Epithelial cell of proximal tubule (primary cell): ENCODE measurements at regions not wholly inside any gene's neighbourhood (a gene's known extent, or its start where the extent isn't known, plus 50 kb on each side); places are given as distances from the start of the nearest gene placed in this dataset.

Experiments used
- DNase-seq: peaks from one replicate; pipeline ENCODE4 v3.0.0-alpha.2; 2011; ENCODE audit warnings: low read depth
- H3K4me3 ChIP-seq: 2 replicates; pipeline ENCODE4 v1.5.1; 2011; ENCODE audit warnings: low read depth, mild to moderate bottlenecking, low read length
- TF ChIP-seq, protein P1 (sequence below): conservative IDR thresholded peaks from 2 replicates; pipeline ENCODE4 v1.5.1; 2012; ENCODE audit warnings: low read depth, mild to moderate bottlenecking, low read length

DNA sequence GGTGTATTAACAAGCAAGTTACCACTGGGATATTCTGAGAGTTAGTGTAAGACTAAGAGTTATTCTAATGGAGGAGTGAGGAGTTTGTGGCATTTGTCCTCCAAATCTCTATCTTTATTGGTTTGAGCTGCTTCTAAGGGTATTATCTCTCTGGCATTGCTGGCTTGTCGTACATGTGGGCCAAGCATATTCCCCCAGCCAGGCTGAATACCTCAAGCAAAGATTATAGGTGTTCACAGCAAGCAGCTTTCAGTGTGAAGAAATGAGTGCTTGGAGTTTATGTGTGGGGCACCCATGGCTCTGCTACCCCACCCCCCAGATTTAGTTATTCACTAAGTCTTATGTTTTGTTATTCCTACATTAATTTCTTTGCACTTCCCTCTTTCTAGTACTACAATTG lies 193.6 kb upstream of the FANCL start:
- no peak for DNase-seq
- TF ChIP-seq, protein P1, sequence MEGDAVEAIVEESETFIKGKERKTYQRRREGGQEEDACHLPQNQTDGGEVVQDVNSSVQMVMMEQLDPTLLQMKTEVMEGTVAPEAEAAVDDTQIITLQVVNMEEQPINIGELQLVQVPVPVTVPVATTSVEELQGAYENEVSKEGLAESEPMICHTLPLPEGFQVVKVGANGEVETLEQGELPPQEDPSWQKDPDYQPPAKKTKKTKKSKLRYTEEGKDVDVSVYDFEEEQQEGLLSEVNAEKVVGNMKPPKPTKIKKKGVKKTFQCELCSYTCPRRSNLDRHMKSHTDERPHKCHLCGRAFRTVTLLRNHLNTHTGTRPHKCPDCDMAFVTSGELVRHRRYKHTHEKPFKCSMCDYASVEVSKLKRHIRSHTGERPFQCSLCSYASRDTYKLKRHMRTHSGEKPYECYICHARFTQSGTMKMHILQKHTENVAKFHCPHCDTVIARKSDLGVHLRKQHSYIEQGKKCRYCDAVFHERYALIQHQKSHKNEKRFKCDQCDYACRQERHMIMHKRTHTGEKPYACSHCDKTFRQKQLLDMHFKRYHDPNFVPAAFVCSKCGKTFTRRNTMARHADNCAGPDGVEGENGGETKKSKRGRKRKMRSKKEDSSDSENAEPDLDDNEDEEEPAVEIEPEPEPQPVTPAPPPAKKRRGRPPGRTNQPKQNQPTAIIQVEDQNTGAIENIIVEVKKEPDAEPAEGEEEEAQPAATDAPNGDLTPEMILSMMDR, result no peak
- no peak overlapping the region for H3K4me3 ChIP-seq

DNA sequence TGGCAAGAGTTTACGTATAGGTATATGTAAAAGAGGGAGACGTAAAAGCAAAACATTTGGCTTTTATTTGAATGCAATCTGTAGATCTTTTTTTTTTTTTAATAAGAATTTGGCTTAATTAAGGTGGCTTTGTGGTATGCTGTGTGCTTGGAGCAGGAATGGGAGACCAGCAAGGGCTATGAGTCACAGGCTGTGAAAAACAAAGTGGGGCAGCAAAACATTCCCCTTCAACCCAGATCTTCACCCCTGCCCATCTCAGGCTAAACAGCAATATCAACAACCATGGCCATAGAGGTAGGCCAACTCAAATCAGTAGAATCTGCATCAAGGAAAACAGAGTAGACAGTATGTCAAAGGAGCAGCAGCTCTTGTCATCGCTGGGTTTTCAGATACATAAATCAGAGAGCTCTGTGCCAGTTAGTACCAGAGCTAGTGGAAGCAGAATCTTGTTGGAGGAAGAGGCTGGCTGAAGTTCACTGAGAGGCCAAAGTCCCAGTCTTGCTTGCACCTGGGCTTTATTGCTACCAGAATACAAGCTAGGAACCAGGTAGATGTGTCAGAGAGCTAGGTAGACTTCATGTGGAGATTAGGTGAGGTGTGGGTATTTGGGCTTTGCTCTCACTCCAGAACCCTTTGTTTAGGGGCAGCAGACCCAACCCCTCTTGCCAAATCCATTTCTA lies 191.5 kb upstream of the FANCL start:
- TF ChIP-seq, protein P1, result no peak
- no peak overlapping the region for H3K4me3 ChIP-seq
- no peak for DNase-seq

DNA sequence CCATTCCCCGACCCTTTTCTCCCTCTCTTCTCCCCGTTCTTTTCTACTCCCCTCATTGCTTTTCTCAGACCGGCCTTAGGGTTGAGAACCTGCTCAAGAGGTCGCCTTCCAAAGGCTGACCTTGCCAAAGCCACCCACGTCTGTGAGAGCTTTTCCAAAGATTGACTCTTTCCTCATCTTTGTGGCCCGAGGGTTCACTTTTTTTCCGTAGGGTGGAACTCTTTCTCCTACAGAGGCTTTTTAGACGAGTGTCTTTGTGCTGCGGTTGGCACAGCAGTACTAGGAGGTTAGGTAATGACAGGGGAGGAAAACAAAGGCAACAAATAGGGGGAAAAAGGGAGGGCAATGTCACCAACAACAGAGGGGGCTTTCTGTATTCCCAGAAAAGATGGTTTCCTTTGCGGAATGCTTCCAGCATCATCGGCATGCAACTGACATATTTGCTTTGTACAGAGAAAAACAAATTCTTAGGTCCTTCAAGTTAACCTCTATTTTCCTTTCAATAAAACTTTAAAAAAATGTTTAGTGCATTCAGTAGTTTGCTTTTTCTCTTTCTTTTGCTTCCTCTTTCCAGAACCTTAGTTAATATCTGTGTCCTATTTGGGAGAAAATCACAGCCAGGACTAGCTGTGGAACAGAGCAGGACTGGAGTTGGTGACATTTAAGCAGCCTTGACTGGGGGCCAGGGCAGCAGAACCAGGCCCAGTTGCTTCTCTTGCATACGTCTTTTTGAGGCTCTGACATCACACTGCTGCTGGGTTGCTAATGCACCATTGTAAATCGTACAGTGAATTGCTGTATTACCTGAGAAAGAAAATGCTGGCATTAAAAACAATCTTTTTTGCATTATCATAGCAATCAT lies 188.1 kb upstream of the FANCL start:
- TF ChIP-seq, protein P1, result no peak
- no peak for DNase-seq
- H3K4me3 ChIP-seq, result peak overlapping the region; percentile 26

DNA sequence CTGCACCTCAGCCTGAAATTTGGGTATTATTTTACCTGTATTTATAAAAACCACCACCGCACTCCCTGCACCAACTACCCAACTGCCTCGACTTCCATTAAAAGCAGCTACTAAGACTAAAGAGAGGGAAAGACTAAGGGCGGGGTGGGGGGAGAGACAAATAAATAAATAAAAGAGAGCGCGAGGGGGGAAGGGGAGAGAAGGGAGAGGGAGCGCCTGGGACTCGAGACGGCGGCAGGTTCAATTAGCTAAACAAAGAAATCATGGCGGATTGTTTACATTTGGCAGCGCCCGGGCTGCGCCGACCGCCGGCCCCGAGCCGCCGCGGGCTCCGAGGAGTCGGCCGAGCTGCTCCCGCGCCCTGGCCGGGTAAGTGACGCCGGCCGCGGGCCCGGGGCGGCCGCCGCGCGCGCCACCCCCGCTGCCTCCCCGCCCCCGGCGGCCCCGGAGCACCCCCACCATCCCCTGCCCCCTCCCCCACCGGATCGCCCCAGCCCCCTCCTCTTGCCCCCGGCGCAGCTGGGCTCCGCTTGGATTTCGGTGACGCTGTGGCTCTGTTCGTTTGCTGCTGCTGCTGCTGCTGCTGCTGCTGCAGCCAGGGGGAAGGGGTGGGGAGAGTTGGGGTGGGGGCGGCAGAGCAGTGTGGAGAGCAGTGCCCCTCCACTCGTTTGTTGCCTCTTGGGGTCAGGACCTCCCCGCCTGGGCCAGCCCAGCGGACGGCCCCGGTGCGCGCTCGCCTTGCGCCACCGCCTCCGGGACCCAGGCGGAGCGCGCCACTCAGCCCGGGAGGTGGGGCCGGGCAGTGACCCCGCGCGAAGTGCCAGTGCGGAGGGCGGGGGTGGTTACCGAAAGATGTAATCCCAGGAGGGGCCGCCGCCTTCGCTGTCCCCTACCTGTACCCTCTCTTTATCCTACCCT lies 187.2 kb upstream of the FANCL start:
- peak overlapping the region; percentile 60 for H3K4me3 ChIP-seq
- TF ChIP-seq, protein P1, result no peak
- no peak for DNase-seq

DNA sequence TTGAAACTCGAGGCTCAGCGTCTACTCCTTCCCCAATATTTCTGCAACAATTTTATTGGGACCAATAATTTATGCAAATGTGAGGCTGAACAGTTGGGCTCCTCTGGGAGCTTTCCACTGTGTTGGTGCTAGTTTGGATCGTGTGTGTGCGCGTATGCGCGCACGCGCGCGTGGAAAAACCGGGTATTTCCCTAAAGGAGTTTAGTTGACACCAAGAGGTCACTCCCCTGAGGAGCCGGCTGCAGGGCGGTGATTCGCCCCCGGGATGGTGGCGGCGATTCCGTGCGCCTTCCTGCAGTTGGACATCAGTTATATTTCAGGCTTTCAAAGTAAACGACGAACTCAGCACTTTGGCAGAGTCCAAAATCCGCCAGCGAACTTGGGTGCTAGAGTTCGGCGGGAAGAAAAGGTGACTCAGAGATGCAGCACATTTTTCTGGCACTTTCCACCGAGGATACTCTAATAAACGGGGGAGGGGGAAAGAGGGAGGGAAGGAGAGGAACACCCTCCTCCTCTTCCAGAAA lies 186.5 kb upstream of the FANCL start:
- H3K4me3 ChIP-seq, result peak overlapping the region; percentile 60
- TF ChIP-seq, protein P1, result no peak
- peak; percentile 12 for DNase-seq

DNA sequence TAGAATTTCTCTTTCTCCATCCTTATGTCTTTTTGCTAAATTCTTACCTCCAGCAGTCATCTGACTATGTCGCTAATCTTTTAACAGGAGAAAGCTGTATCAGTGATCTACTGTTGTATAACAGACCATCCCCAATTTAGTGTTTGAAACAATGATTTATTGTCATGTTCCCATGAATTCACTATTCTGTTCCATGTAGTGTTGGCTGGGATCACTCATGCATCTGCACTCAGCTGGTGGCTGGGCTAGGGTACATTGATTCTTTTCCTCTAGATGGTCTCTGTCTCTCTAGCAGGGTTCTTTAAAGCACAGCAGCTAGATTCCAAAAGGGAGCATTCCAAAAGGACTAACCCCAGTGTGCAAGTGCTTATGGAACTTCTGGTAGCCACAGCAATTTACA lies 184.2 kb upstream of the FANCL start:
- no peak for DNase-seq
- H3K4me3 ChIP-seq, result no peak overlapping the region
- TF ChIP-seq, protein P1, result no peak
